ENCODE measurements at regions not wholly inside any gene's neighbourhood (a gene's known extent, or its start where the extent isn't known, plus 50 kb on each side); places are given as distances from the start of the nearest gene placed in this dataset.

GRCh38 chr7:9557853-9558252 is 1124.4 kb downstream of the NXPH1 start:
- no peak overlapping the region for H2AFZ ChIP-seq (replicated peaks; ENCODE audit: low read length, poor library complexity)
- no peak overlapping the region for H3K14ac ChIP-seq (replicated peaks; ENCODE audit: low read depth, low read length)
- in situ Hi-C loops (cut with MboI; ENCODE audit: low sequenced_read_pairs) (no loop called here), dilution Hi-C loops (cut with HindIII; ENCODE audit: low sequenced_read_pairs, unreplicated experiment) (no loop called here), intact Hi-C loops (cut with micrococcal nuclease) (no loop called here)
- no peak overlapping the region for H2AK9ac ChIP-seq (replicated peaks; ENCODE audit: low read depth, low read length, poor library complexity)
- H3K9ac ChIP-seq (ENCODE audit: low read depth, low read length) = no peak overlapping the region
- H3K9me1 ChIP-seq (ENCODE audit: insufficient read depth, low read length) = no peaks in the 10 kb centered on the region
- no peak overlapping the region for H3K56ac ChIP-seq (ENCODE audit: extremely low read depth, insufficient read depth, low read length)
- no peaks in the 10 kb centered on the region for H3K27me3 ChIP-seq (ENCODE audit: control insufficient read depth, insufficient read depth, low read length)
- no peak overlapping the region for H3K23ac ChIP-seq (ENCODE audit: low read depth, low read length)
- ATAC-seq (ENCODE audit: low read depth) (no peak), DNase-seq (no peak)
- H3K4me1 ChIP-seq (ENCODE audit: control insufficient read depth, insufficient read depth, low read length) = no peaks in the 10 kb centered on the region
- H4K91ac ChIP-seq (ENCODE audit: insufficient read depth, low read depth, low read length) = no peak overlapping the region
- POLR2A ChIA-PET (ENCODE audit: unreplicated experiment) = no interaction called here
- H4K8ac ChIP-seq (ENCODE audit: low read depth in 2 of 2, low read length in 2 of 2) = no peak overlapping the region
- H3K18ac ChIP-seq (ENCODE audit: low read depth, low read length) = no peak overlapping the region
- no TSS peak for BruUV-seq (replicated peaks)
- no peak overlapping the region for H3K4me2 ChIP-seq (ENCODE audit: low read depth, low read length)
- H3K9me3 ChIP-seq (ENCODE audit: control insufficient read depth, insufficient read depth, low read length) = peaks cover 6% of the 10 kb centered on the region; the same call in 1 of the 2 replicates
- CTCF ChIA-PET = no interaction called here
- H3K36me3 ChIP-seq (ENCODE audit: control insufficient read depth, insufficient read depth, low read length) = no peaks in the 10 kb centered on the region
- H3K4ac ChIP-seq (ENCODE audit: low read depth, low read length) = no peak overlapping the region
- no peak overlapping the region for H2BK20ac ChIP-seq (ENCODE audit: low read depth, low read length)
- no peak overlapping the region for H2AK5ac ChIP-seq (ENCODE audit: low read depth, low read length)
- no CpG with 5 or more reads among the region's 3 CpGs for WGBS, 2 experiments (ENCODE audit: extremely low coverage in 2 of 2, insufficient read length in 1 of 2)
- H2BK15ac ChIP-seq (ENCODE audit: low read depth, low read length) = no peak overlapping the region
- no peak overlapping the region for H2BK5ac ChIP-seq (ENCODE audit: low read depth, low read length, poor library complexity, severe bottlenecking)
- TF ChIP-seq CEBPB (IDR thresholded peaks at IDR 0.05; ENCODE audit: low read depth, low read length) (no peak), BHLHE40 (IDR thresholded peaks at IDR 0.05; ENCODE audit: low read depth, low read length) (no peak), POLR2A (IDR thresholded peaks at IDR 0.05; ENCODE audit: low read depth, low read length) (no peak), FOS (IDR thresholded peaks at IDR 0.05; ENCODE audit: low read depth, low read length) (no peak)
- H2BK120ac ChIP-seq (ENCODE audit: low read depth, low read length) = no peak overlapping the region
- no peak overlapping the region for H4K5ac ChIP-seq (ENCODE audit: low read depth, low read length)
- no peak overlapping the region for H3K27ac ChIP-seq (ENCODE audit: insufficient read depth, low read length)
- no peaks in the 10 kb centered on the region for H4K20me1 ChIP-seq (ENCODE audit: insufficient read depth, low read length)
- no peaks in the 10 kb centered on the region for H3K79me1 ChIP-seq (ENCODE audit: low read depth in 1 of 2, low read length in 2 of 2)
- H3K4me3 ChIP-seq (ENCODE audit: insufficient read depth, low read depth, low read length) = no peak overlapping the region

Data from IMR-90 (cell line).